ENCODE measurements at regions not wholly inside any gene's neighbourhood (a gene's known extent, or its start where the extent isn't known, plus 50 kb on each side); places are given as distances from the start of the nearest gene placed in this dataset.
"Not testable (repeated sequence)": the region's sequence is repeated elsewhere in the genome, so short reads cannot be mapped to it uniquely, and the experiment has no call there.

GRCh38 chr11:38356255-38356654 lies 1758.2 kb upstream of the RAG2 start:
- no peak for FAIRE-seq
- TF ChIP-seq CTCF (IDR thresholded peaks at IDR 0.05; ENCODE audit: insufficient read depth, missing control alignments): no peak
- DNase-seq (ENCODE audit: insufficient read length, low spot score): no peak

- no peak for DNase-seq (ENCODE audit: insufficient read length, low spot score)
Observed at GRCh38 chr11:38345286-38345685, 1747.2 kb upstream of the RAG2 start.

GRCh38 chr11:38341612-38342011 lies 1743.6 kb upstream of the RAG2 start:
- DNase-seq (ENCODE audit: insufficient read length, low spot score); FAIRE-seq: not testable (repeated sequence)

More at GRCh38 chr11:38345286-38345685, 1747.2 kb upstream of the RAG2 start:
- FAIRE-seq: no peak
- TF ChIP-seq CTCF (IDR thresholded peaks at IDR 0.05; ENCODE audit: insufficient read depth, missing control alignments): no peak

- DNase-seq (ENCODE audit: insufficient read length, low spot score) (no peak), FAIRE-seq (no peak)
- no peak for TF ChIP-seq CTCF (IDR thresholded peaks at IDR 0.05; ENCODE audit: insufficient read depth, missing control alignments)
Observed at GRCh38 chr11:38339835-38340440, 1741.9 kb upstream of the RAG2 start.

GRCh38 chr11:38338022-38338421 lies 1740.0 kb upstream of the RAG2 start:
- not testable (repeated sequence) for FAIRE-seq; DNase-seq (ENCODE audit: insufficient read length, low spot score)

GRCh38 chr11:38332046-38332445 lies 1734.0 kb upstream of the RAG2 start:
- DNase-seq (ENCODE audit: insufficient read length, low spot score) (no peak), FAIRE-seq (no peak)
- TF ChIP-seq CTCF (IDR thresholded peaks at IDR 0.05; ENCODE audit: insufficient read depth, missing control alignments): no peak

GRCh38 chr11:38330578-38330977 lies 1732.5 kb upstream of the RAG2 start:
- no peak for DNase-seq (ENCODE audit: insufficient read length, low spot score)
- no peak for FAIRE-seq
- no peak for TF ChIP-seq CTCF (IDR thresholded peaks at IDR 0.05; ENCODE audit: insufficient read depth, missing control alignments)

GRCh38 chr11:38323961-38324761 lies 1726.1 kb upstream of the RAG2 start:
- no peak for TF ChIP-seq CTCF (IDR thresholded peaks at IDR 0.05; ENCODE audit: insufficient read depth, missing control alignments)
- DNase-seq (ENCODE audit: insufficient read length, low spot score) (no peak), FAIRE-seq (no peak)
